ENCODE measurements at regions not wholly inside any gene's neighbourhood (a gene's known extent, or its start where the extent isn't known, plus 50 kb on each side); places are given as distances from the start of the nearest gene placed in this dataset.

GRCh38 chr2:5969303-5969702 lies 277.1 kb downstream of the SOX11 start:
- Histone ChIP-seq H3K4me2 (ENCODE audit: low read length) (no peak overlapping the region), H3K4me1 (ENCODE audit: insufficient read depth, low read length) (no peaks in the 10 kb centered on the region), H4K20me1 (ENCODE audit: low read length) (no peaks in the 10 kb centered on the region), H3K4me3 (ENCODE audit: low read length) (no peak overlapping the region), H3K27ac (ENCODE audit: low read length) (no peak overlapping the region), H3F3A (ENCODE audit: low read length, unreplicated experiment) (no peaks in the 10 kb centered on the region), H2AFZ (ENCODE audit: low read length) (no peak overlapping the region), H3K9ac (ENCODE audit: low read length) (no peak overlapping the region), H3K9me3 (ENCODE audit: low read length) (0 out of 2 replicates have a peak, but pooled peaks cover 5% of the 10 kb centered on the region), H3K27me3 (ENCODE audit: low read length) (no peaks in the 10 kb centered on the region), H3K9me2 (replicated peaks; ENCODE audit: low read length) (no peaks in the 10 kb centered on the region), H3K79me2 (ENCODE audit: low read length) (no peaks in the 10 kb centered on the region), H3K36me3 (ENCODE audit: low read depth, low read length) (no peaks in the 10 kb centered on the region)
- TF ChIP-seq EZH2phosphoT487 (IDR thresholded peaks at IDR 0.05; ENCODE audit: borderline replicate concordance, low read length) (no peak), CTCF (conservative IDR thresholded peaks at IDR 0.05; ENCODE audit: low read depth, low read length) (no peak), EZH2 (IDR thresholded peaks at IDR 0.05; ENCODE audit: low read length, unreplicated experiment) (no peak)
- DNase-seq (no peak), ATAC-seq (no peak)
- ChIA-PET POLR2A (ENCODE audit: unreplicated experiment) (no interaction called here), CTCF (no interaction called here)
- intact Hi-C loops (cut with micrococcal nuclease) = no loop called here
- no TSS peak for BruUV-seq (replicated peaks)

- no peaks in the 10 kb centered on the region for H3K27me3 ChIP-seq (ENCODE audit: low read length)
- no peaks in the 10 kb centered on the region for H3K9me2 ChIP-seq (replicated peaks; ENCODE audit: low read length)
- H3K79me2 ChIP-seq (ENCODE audit: low read length) = no peaks in the 10 kb centered on the region
- no peak overlapping the region for H3K4me2 ChIP-seq (ENCODE audit: low read length)
- no peak overlapping the region for H3K4me3 ChIP-seq (ENCODE audit: low read length)
- POLR2A ChIA-PET (ENCODE audit: unreplicated experiment) = no interaction called here
- CTCF ChIA-PET = no interaction called here
- DNase-seq (no peak), ATAC-seq (no peak)
- no peak overlapping the region for H3K27ac ChIP-seq (ENCODE audit: low read length)
- no peak overlapping the region for H2AFZ ChIP-seq (ENCODE audit: low read length)
- intact Hi-C loops (cut with micrococcal nuclease) = no loop called here
- H4K20me1 ChIP-seq (ENCODE audit: low read length) = no peaks in the 10 kb centered on the region
- 0 out of 2 replicates have a peak, but pooled peaks cover 5% of the 10 kb centered on the region for H3K9me3 ChIP-seq (ENCODE audit: low read length)
- H3K4me1 ChIP-seq (ENCODE audit: insufficient read depth, low read length) = no peaks in the 10 kb centered on the region
- no peaks in the 10 kb centered on the region for H3K36me3 ChIP-seq (ENCODE audit: low read depth, low read length)
- no peaks in the 10 kb centered on the region for H3F3A ChIP-seq (ENCODE audit: low read length, unreplicated experiment)
- TF ChIP-seq CTCF (conservative IDR thresholded peaks at IDR 0.05; ENCODE audit: low read depth, low read length) (no peak), EZH2 (IDR thresholded peaks at IDR 0.05; ENCODE audit: low read length, unreplicated experiment) (no peak), EZH2phosphoT487 (IDR thresholded peaks at IDR 0.05; ENCODE audit: borderline replicate concordance, low read length) (no peak)
- no peak overlapping the region for H3K9ac ChIP-seq (ENCODE audit: low read length)
- BruUV-seq (replicated peaks) = no TSS peak
Measured at GRCh38 chr2:5970347-5970746, 278.2 kb downstream of the SOX11 start.

- POLR2A ChIA-PET (ENCODE audit: unreplicated experiment) = no interaction called here
- no peak for ATAC-seq
- BruUV-seq (replicated peaks) = no TSS peak
Measured at GRCh38 chr2:5974477-5974876, 282.3 kb downstream of the SOX11 start.

More at GRCh38 chr2:5974477-5974876, 282.3 kb downstream of the SOX11 start:
- Histone ChIP-seq H2AFZ (ENCODE audit: low read length) (no peak overlapping the region), H3K4me3 (ENCODE audit: low read length) (no peak overlapping the region), H3K79me2 (ENCODE audit: low read length) (no peaks in the 10 kb centered on the region), H3F3A (ENCODE audit: low read length, unreplicated experiment) (no peaks in the 10 kb centered on the region), H3K9me2 (replicated peaks; ENCODE audit: low read length) (no peaks in the 10 kb centered on the region), H3K27me3 (ENCODE audit: low read length) (no peaks in the 10 kb centered on the region), H3K4me2 (ENCODE audit: low read length) (no peak overlapping the region), H3K27ac (ENCODE audit: low read length) (no peak overlapping the region), H3K9me3 (ENCODE audit: low read length) (0 out of 2 replicates have a peak, but pooled peaks cover 5% of the 10 kb centered on the region), H3K4me1 (ENCODE audit: insufficient read depth, low read length) (no peaks in the 10 kb centered on the region), H3K9ac (ENCODE audit: low read length) (no peak overlapping the region), H3K36me3 (ENCODE audit: low read depth, low read length) (no peaks in the 10 kb centered on the region), H4K20me1 (ENCODE audit: low read length) (no peaks in the 10 kb centered on the region)
- CTCF ChIA-PET = no interaction called here
- DNase-seq = no peak
- no peak for TF ChIP-seq CTCF (conservative IDR thresholded peaks at IDR 0.05; ENCODE audit: low read depth, low read length)
- no peak for TF ChIP-seq EZH2phosphoT487 (IDR thresholded peaks at IDR 0.05; ENCODE audit: borderline replicate concordance, low read length)
- no peak for TF ChIP-seq EZH2 (IDR thresholded peaks at IDR 0.05; ENCODE audit: low read length, unreplicated experiment)
- intact Hi-C loops (cut with micrococcal nuclease) = no loop called here
